MG63 (cell line): ENCODE measurements at regions not wholly inside any gene's neighbourhood (a gene's known extent, or its start where the extent isn't known, plus 50 kb on each side); places are given as distances from the start of the nearest gene placed in this dataset.
"Not testable (repeated sequence)": the region's sequence is repeated elsewhere in the genome, so short reads cannot be mapped to it uniquely, and the experiment has no call there.

Source experiments
- DNase-seq: peaks from one replicate; pipeline ENCODE4 v3.0.0-alpha.2; 2020
- H3K27me3 ChIP-seq: fragments of 250-450 bp; sonication (Bioruptor Pico); 2 replicates; pipeline ENCODE4 v1.5.1; 2020; ENCODE audit warnings: mild to moderate bottlenecking, moderate library complexity
- H3K36me3 ChIP-seq: fragments of 250-450 bp; sonication (Bioruptor Pico); 2 replicates; pipeline ENCODE4 v1.5.1; 2020; ENCODE audit warnings: mild to moderate bottlenecking, moderate library complexity
- H3K4me3 ChIP-seq: fragments of 250-450 bp; sonication (Bioruptor Pico); 2 replicates; pipeline ENCODE4 v1.5.1; 2020; ENCODE audit warnings: mild to moderate bottlenecking, moderate library complexity
- H3K9me3 ChIP-seq: fragments of 250-450 bp; sonication (Bioruptor Pico); 2 replicates; pipeline ENCODE4 v1.5.1; 2020; ENCODE audit warnings: mild to moderate bottlenecking, moderate library complexity

DNA sequence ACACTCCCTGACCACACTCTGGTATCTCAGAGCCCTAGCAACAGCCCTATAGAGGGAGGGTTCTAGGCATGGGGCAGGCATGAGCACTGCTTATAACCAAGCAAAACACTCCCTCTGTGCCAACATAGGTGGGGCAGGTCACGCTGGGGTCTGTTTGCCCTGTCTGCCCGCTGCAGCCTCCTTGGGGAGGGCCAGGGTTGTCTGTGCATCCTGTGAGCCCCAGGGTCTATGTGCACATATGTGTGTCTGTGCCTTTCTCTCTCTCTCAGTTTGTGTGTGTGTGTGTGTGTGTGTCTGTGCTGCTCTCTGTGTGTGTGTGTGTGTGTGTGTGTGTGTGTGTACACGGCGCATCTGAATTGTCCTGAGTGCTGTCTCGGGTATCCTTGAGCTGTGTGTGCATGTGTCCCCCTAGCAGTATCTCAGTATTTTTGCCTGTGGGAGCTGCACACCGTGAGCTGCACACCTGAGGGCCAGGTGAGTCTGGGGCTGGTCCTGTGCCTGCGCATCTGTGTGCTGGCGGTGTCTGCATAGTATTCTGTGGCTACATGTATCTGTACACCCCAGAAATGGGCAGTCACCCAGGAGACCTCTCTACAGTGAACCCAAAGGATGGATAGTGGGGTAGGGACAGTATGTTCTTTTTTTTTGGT lies 121.5 kb downstream of the LAT start:
- not testable (repeated sequence) for H3K36me3 ChIP-seq, DNase-seq, H3K9me3 ChIP-seq, H3K27me3 ChIP-seq, H3K4me3 ChIP-seq

DNA sequence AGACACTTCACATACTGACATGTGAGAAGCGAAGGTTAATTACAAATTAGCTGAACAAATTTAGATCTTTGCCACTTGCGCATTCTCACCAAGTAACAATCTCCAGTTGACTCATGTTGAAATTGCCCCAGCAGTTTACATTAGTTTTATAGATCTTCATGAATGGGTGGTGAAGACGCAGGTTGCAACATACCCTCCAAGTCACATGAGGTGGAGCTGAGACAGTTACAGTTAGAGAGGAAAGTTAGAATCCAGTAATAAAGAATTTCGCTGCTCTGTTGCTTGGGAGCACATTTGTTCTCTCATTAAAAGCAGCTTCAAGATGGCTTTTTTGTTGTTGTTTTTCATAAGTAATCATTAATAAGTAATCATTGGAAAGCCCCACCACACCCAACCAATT lies 119.7 kb downstream of the LAT start:
- H3K4me3 ChIP-seq, H3K27me3 ChIP-seq, H3K9me3 ChIP-seq, H3K36me3 ChIP-seq, DNase-seq: not testable (repeated sequence)

DNA sequence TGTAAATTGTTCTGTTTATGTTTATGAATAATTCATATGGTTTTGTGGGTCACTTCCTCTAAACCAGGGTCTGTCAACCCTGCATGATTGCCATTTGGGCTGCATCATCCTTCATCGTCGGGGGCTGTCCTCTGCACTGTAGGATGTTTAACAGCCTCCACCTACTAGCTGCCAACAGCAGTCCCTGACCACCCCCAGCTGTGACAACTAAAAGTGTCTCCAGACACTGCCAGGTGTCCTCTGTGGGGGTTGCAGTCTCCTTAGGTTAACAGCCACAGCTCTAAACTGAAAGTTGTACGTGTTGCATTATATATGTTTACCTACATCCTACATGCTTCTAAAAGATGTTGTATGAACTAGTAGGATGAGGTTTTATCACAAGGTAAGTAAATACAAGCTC lies 113.1 kb downstream of the LAT start:
- not testable (repeated sequence) for H3K9me3 ChIP-seq, H3K27me3 ChIP-seq, H3K4me3 ChIP-seq, H3K36me3 ChIP-seq, DNase-seq

DNA sequence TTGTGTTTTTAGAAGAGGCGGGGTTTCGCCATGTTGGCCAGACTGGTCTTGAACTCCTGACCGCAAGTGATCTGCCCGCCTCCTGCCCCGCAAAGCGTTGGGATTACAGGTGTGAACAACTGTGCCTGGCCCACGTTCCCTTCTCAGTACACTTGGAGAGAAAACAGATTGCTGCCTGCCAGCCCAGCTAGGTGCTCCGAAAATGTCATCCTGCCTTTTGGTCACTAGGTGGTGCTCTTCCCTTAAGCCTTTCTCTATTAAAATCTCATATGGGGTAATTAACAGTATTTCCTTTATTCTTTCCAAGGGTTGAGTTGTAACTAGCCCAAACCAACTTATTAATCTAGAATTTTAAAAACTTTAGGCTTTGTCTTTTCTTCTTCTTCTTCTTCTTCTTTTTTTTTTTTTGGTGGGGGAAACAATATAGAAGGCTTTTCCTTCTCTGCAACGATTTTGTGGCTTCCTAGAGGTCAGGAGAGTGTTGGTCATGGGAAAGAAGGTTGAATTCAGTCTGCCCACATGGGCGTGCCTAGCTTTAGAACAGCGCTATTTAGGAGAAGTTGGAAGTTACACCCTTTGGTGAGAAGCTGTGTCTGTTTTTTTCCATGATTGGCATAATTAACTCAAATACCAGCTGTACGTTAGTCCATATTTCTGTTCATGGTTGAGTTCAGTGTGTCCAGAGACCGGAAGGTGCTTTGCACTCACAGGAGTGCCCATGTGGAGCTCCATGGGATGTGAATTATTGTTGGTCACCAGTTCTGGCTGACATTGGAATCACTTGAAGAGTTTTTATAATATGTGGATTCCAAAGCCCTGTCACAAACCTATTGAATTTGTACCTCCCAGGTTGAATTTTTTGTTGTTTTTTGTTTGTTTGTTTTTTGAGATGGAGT lies 110.1 kb downstream of the LAT start:
- not testable (repeated sequence) for DNase-seq, H3K27me3 ChIP-seq, H3K9me3 ChIP-seq, H3K4me3 ChIP-seq, H3K36me3 ChIP-seq

DNA sequence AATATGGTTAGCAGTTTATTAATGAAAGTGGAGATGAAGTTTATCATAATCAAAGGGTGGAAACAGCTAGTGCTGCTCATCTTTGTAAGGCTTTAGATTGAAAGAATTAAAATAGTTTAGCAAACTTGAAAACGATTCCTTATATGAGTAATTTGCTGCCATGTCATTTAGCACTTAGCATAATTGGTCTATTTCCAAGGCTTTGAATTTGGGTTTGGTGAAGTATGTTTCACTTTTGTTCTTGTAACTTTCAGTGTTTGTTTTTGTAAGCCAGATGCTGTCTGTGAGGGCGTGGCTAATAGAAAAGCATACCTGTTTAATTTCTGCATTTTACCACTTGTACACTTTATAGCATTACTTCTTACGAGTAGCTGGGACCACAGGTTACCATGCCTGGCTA lies 109.5 kb downstream of the LAT start:
- H3K36me3 ChIP-seq, H3K27me3 ChIP-seq, DNase-seq, H3K9me3 ChIP-seq, H3K4me3 ChIP-seq: not testable (repeated sequence)

DNA sequence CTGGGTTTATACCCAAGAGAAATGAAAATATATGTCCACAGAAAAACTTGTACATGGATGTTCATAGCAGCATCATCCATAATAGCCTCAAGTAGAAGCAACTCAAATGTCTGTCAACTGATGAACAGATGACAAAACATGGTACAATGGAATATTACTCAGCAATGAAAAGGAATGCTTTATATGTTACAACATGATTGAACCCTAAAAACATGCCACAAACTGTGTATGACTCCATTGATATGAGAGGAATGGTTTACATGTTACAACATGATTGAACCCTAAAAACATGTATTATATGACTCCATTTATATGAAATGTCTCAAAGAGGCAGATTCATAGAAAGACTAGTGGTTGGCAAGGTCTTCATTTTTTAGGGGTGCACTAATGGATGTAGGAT lies 104.8 kb downstream of the LAT start:
- H3K9me3 ChIP-seq, H3K36me3 ChIP-seq, H3K4me3 ChIP-seq, DNase-seq, H3K27me3 ChIP-seq: not testable (repeated sequence)

DNA sequence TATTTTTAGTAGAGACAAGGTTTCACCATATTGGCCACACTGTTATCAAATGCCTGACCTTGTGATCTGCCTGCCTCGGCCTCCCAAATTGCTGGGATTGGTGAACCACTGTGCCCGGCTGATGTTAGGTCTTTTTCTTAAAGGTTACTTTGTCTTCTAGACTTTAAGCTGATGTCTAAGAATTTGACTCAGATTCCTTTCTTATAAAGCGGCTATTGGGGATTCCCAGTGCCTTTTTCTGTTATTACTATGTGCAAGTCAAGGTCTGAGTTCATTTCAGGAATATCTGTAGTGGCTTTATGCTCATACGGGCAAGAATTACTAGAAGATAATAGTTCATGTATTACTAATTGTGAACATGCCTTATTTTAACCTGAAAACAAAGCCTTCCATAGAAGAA lies 102.8 kb downstream of the LAT start:
- H3K9me3 ChIP-seq: not testable (repeated sequence)

DNA sequence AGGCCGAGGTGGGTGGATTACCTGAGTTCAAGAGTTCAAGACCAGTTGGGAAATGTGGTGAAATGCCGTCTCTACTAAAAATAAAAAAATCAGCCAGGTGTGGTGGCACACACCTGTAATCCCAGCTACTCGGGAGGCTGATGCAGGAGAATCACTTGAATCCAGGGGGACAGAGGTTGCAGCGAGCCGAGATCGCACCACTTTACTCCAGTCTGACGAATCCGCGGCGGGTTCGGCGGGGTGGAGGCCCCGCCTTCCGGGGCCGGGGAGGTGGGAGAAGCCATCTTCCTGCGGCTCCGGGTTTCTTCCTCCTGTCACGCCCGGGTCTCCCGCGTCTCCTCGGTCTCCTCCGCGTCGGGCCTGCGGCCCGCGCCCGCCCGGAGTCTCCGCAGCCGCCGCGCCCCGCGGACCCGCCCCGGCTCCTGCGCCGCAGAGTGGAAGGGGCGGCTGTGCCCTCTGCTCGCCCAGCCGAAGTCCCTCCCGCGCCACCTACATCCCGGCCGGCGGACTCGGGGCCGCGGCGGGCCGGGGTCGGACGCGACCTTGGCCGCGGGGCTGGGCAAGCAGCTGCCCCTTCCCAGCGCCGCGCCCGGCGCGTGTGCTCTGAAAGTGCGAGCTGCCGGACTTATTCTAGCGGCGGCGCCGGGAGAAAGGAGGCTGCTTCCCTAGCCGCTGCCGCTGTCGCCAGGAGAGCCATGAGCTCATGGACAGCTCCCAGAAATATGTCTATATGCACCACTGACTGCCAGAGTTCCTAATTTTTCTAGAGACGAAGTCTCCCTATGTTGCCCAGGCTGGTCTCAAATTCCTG lies 97.2 kb downstream of the LAT start:
- not testable (repeated sequence) for H3K27me3 ChIP-seq, H3K36me3 ChIP-seq, H3K9me3 ChIP-seq
- peak overlapping the region; percentile 42 for H3K4me3 ChIP-seq
- peak; percentile 49 for DNase-seq

More for the DNA sequence above, 102.8 kb downstream of the LAT start:
- DNase-seq, H3K27me3 ChIP-seq, H3K36me3 ChIP-seq, H3K4me3 ChIP-seq: not testable (repeated sequence)

DNA sequence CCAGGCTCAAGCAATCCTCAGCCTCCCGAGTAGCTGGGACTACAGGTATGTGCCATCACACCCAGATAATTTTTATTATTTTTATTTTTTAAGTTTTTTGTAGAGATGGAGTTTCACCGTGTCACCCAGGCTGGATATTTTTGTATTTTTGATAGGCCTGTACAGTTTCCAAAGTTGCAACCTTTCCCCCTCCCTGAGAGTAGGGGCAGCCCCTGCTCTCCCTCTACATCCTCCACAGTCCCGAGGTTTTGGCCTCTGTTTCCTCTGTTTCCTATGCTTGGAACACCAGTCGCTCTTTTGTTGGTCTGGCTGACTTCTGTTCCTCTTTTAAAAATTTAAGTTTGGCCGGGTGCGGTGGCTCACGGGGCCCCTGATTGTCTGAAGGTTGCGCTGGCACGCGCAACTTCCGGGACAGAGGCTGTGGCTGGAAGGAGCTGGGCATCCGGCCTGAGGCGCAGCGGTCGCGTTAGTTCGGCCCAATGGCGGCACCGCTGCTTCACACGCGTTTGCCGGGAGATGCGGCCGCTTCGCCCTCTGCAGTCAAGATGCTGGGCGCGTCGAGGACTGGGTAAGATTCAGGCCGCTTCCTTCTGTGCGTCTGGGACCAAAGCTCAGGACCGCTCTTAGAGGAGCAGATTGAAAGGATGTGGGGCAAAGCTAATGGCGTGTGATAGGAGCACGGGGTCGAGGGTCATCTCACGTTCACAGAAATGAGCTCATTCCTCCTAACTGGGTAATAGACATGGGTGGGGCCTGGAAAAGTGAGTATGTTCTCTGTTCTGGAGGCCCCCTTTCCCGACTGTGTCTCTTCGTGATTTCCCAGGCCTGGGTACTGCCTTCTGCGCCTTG lies 89.9 kb downstream of the LAT start:
- H3K36me3 ChIP-seq, H3K27me3 ChIP-seq, H3K9me3 ChIP-seq: not testable (repeated sequence)
- DNase-seq: peak; percentile 54
- H3K4me3 ChIP-seq: peak overlapping the region; percentile 57

DNA sequence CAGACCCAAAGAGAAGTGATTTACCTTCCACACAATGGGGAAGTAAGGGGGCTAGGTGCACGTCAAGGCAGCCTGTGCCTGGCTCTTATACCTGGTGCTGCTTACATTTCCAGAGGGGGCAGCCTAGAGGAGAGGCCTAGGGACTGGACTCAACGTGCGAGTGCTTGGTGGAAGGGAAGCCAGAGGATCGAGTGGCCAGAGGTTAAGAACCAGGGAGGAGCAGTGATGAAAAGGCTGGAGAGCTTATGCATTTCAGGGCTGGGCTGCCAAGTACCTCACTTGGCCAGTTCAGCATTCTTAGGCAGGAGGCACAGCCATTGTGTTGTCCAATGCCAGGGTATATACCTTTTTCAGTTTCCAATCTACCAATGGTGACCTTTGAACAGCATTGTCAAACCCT lies 77.4 kb downstream of the LAT start:
- not testable (repeated sequence) for H3K4me3 ChIP-seq, H3K36me3 ChIP-seq, H3K27me3 ChIP-seq, DNase-seq, H3K9me3 ChIP-seq

DNA sequence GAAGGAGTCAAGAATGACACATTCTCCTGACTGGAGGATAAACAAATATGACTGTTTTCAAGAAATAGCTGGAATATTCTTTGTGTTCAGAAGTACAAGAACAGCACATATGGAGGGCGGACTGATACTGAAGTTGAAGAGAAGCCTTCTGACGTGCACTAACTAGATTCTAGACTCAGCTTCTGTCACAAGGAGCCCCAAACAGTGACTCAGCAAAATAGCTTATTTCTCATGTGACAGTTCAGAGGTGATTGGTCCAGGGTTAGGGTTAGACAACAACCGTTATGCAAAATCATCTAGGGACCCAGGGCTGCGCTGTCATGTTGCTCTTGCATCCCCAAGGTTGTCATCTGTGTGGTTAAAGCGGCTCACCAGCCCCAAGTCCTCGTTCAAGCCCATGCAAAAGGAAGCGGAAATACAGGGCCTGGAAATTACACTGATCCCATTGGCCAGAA lies 76.6 kb downstream of the LAT start:
- not testable (repeated sequence) for H3K36me3 ChIP-seq, H3K4me3 ChIP-seq, H3K9me3 ChIP-seq, DNase-seq, H3K27me3 ChIP-seq

DNA sequence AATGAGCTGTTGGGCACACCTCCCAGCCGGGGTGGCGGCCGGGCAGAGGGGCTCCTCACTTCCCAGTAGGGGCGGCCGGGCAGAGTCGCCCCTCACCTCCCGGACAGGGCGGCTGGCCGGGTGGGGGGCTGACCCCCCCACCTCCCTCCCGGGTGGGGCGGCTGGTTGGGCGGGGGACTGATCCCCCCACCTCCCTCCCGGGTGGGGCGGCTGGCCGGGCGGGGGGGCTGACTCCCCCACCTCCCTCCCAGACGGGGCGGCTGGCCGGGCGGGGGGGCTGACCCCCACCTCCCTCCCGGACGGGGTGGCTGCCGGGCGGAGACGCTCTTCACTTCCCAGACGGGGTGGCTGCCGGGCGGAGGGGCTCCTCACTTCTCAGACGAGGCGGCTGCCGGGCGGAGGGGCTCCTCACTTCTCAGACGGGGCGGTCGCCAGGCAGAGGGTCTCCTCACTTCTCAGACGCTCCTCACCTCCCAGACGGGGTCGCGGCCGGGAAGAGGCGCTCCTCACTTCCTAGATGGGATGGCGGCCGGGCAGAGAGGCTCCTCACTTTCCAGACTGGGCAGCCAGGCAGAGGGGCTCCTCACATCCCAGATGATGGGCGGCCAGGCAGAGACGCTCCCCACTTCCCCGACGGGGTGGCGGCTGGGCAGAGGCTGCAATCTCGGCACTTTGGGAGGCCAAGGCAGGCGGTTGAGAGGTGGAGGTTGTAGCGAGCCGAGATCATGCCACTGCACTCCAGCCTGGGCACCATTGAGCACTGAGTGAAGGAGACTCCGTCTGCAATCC lies 75.4 kb downstream of the LAT start:
- not testable (repeated sequence) for DNase-seq, H3K9me3 ChIP-seq, H3K4me3 ChIP-seq, H3K27me3 ChIP-seq, H3K36me3 ChIP-seq

DNA sequence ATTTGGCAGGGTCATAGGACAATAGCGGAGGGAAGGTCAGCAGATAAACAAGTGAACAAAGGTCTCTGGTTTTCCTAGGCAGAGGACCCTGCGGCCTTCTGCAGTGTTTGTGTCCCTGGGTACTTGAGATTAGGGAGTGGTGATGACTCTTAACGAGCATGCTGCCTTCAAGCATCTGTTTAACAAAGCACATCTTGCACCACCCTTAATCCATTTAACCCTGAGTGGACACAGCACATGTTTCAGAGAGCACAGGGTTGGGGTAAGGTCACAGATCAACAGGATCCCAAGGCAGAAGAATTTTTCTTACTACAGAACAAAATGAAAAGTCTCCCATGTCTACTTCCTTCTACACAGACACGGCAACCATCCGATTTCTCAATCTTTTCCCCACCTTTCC lies 74.7 kb downstream of the LAT start:
- not testable (repeated sequence) for DNase-seq, H3K9me3 ChIP-seq, H3K36me3 ChIP-seq, H3K27me3 ChIP-seq, H3K4me3 ChIP-seq
